Endothelial cell (in vitro differentiated cells): ENCODE measurements at regions not wholly inside any gene's neighbourhood (a gene's known extent, or its start where the extent isn't known, plus 50 kb on each side); places are given as distances from the start of the nearest gene placed in this dataset.

ENCODE experiments used
- DNase-seq: peaks from one replicate; pipeline ENCODE4 v3.0.0; 2021; ENCODE audit warnings: low spot score
- H3K27ac Mint-ChIP-seq: one replicate; pipeline ENCODE4 v1.8.0; 2021; ENCODE audit warnings: mixed read lengths, inconsistent platforms; ENCODE audit not compliant: unreplicated experiment
- H3K27me3 Mint-ChIP-seq: one replicate; pipeline ENCODE4 v1.8.0; 2021; ENCODE audit warnings: mild to moderate bottlenecking, moderate library complexity, mixed read lengths, inconsistent platforms; ENCODE audit not compliant: unreplicated experiment
- H3K36me3 Mint-ChIP-seq: one replicate; pipeline ENCODE4 v1.8.0; 2021; ENCODE audit warnings: mild to moderate bottlenecking, low read depth, mixed read lengths, inconsistent platforms; ENCODE audit not compliant: unreplicated experiment
- H3K4me1 Mint-ChIP-seq: one replicate; pipeline ENCODE4 v1.8.0; 2021; ENCODE audit warnings: mild to moderate bottlenecking, mixed read lengths, inconsistent platforms; ENCODE audit not compliant: unreplicated experiment
- H3K4me3 Mint-ChIP-seq: one replicate; pipeline ENCODE4 v1.8.0; 2021; ENCODE audit warnings: mild to moderate bottlenecking, mixed read lengths, inconsistent platforms; ENCODE audit not compliant: unreplicated experiment
- H3K9me3 Mint-ChIP-seq: one replicate; pipeline ENCODE4 v1.8.0; 2021; ENCODE audit warnings: mixed read lengths, inconsistent platforms; ENCODE audit not compliant: unreplicated experiment
- TF ChIP-seq, protein P1 (sequence below): fragments of 200-600 bp; sonication (generic); IDR thresholded peaks from one replicate; pipeline ENCODE4 v1.5.0; 2021; ENCODE audit warnings: antibody characterized with exemption; ENCODE audit not compliant: unreplicated experiment

DNA sequence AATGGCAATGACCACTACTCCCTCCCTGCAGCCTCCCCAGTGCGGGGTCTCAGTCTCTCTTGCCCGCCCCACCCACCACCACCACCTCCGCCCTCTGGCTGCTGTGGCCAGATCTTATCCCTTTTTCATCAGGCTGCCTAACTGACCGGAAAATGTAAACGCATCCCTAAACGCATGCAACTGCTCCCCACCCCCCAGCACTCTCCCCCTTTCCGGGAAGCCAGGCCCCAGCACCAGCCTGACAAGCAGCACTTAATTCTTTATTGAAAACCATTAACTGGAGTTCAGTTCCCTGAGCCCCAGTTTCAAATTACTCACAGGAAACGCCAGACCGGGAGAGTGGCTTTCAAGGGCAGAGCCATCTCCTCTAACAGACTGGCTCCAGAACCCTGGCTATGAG is 147.7 kb downstream of the DMRTA2 start:
- DNase-seq, result peak; percentile 18
- TF ChIP-seq, protein P1, sequence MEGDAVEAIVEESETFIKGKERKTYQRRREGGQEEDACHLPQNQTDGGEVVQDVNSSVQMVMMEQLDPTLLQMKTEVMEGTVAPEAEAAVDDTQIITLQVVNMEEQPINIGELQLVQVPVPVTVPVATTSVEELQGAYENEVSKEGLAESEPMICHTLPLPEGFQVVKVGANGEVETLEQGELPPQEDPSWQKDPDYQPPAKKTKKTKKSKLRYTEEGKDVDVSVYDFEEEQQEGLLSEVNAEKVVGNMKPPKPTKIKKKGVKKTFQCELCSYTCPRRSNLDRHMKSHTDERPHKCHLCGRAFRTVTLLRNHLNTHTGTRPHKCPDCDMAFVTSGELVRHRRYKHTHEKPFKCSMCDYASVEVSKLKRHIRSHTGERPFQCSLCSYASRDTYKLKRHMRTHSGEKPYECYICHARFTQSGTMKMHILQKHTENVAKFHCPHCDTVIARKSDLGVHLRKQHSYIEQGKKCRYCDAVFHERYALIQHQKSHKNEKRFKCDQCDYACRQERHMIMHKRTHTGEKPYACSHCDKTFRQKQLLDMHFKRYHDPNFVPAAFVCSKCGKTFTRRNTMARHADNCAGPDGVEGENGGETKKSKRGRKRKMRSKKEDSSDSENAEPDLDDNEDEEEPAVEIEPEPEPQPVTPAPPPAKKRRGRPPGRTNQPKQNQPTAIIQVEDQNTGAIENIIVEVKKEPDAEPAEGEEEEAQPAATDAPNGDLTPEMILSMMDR, result no peak
- peaks cover 2% of the 10 kb centered on the region for H3K27me3 Mint-ChIP-seq
- no peak overlapping the region for H3K4me3 Mint-ChIP-seq
- no peaks in the 10 kb centered on the region for H3K9me3 Mint-ChIP-seq
- H3K36me3 Mint-ChIP-seq, result no peaks in the 10 kb centered on the region
- H3K27ac Mint-ChIP-seq, result no peak overlapping the region
- peaks cover 11% of the 10 kb centered on the region for H3K4me1 Mint-ChIP-seq

DNA sequence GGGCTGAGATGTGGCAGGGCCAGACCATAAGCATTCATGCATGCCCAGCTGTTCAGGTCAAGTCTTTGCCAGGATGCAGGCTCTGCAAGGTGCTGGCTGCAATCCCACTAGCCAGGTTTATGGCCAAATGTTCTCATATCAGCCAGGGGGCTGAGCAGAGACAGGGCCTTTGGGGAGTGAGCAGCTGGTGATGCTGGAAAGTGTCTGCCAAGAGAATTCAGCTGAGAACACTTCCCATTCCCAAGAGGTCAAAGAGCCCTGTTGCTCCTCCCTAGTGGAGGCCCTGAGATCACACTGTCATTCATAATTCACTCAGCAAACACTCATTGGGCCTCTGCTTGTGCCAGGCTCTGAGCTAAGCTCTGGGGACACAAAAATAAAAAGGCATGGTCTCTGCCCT is 150.3 kb downstream of the DMRTA2 start:
- no peak overlapping the region for H3K27ac Mint-ChIP-seq
- no peak for DNase-seq
- H3K9me3 Mint-ChIP-seq, result no peaks in the 10 kb centered on the region
- no peak overlapping the region for H3K4me3 Mint-ChIP-seq
- H3K27me3 Mint-ChIP-seq, result no peaks in the 10 kb centered on the region
- no peaks in the 10 kb centered on the region for H3K36me3 Mint-ChIP-seq
- H3K4me1 Mint-ChIP-seq, result peaks cover 11% of the 10 kb centered on the region
- TF ChIP-seq, protein P1, result no peak

DNA sequence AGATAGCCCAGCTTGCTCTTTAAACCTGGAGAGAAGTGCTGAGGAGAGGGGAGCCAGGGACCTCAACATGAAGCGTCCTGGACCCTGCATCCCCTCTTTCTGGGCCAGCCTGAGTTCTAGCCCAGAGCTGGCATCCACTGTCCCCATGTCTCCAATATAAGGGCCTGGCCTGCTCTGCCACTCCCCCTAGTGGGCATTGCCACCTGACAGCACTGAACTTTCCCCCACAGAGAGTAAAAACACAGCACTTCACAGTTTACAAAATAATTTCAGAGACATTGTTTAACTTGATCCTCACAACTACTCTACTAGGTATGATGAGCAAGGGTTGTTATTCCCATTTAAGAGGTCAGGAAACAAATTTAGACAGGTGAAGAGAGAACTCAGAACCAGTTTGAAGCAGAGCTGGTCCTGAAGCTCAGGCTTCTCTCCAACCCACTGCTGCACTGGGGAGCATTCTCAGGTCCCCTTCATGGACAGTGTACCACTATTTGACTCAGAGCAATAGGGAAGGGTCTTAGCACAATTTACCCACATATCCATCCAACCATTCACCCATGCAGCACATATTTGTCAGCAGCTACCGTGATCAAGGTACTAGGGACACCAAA is 151.2 kb downstream of the DMRTA2 start:
- TF ChIP-seq, protein P1, result peak; percentile 71
- H3K27me3 Mint-ChIP-seq, result no peaks in the 10 kb centered on the region
- peaks cover 11% of the 10 kb centered on the region for H3K4me1 Mint-ChIP-seq
- no peaks in the 10 kb centered on the region for H3K36me3 Mint-ChIP-seq
- H3K4me3 Mint-ChIP-seq, result no peak overlapping the region
- DNase-seq, result peak; percentile 73
- no peaks in the 10 kb centered on the region for H3K9me3 Mint-ChIP-seq
- peak overlapping the region; percentile 31 for H3K27ac Mint-ChIP-seq

DNA sequence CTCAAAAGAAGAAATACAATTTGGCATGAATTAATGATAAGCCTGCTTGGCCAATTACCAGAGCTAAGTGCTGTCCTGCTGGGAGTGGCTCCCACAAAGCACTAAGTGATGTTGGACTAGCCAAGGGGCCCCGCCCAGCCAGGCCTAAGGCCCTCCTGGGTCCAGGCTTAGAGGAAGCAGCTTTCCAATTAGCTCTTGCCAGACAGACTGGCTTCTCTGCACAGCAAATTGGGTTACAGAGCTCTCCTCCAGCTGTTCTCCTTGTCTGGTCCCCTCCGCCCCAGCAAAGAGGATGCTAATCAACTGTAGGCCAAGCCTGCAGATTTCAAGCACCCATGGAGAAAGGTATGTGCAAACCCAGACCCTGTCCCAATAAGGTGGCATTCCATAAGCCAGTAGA is 151.9 kb downstream of the DMRTA2 start:
- no peaks in the 10 kb centered on the region for H3K36me3 Mint-ChIP-seq
- no peak for DNase-seq
- TF ChIP-seq, protein P1, result no peak
- no peak overlapping the region for H3K4me3 Mint-ChIP-seq
- H3K27me3 Mint-ChIP-seq, result no peaks in the 10 kb centered on the region
- no peak overlapping the region for H3K27ac Mint-ChIP-seq
- peaks cover 7% of the 10 kb centered on the region for H3K4me1 Mint-ChIP-seq
- no peaks in the 10 kb centered on the region for H3K9me3 Mint-ChIP-seq

DNA sequence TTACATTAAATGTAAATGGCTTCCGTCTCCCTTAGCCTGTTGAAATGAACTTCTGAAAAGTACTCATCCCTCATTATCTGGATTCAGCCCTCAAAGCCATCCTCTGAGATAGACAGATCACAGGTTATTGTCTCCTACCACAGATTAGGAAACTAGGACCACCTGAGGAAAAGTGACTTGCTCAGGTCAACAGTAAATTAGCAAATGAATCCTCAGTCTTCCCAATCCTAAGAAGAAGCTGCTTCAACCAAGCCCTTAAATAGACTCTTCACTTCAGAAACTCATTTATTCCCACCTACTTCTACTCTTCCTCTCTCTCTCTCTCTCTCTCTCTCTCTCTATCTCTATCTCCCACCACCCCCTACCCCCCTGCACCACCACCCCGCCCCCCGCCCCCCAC is 152.3 kb downstream of the DMRTA2 start:
- TF ChIP-seq, protein P1, result no peak
- DNase-seq, result no peak
- Mint-ChIP-seq H3K27ac (no peak overlapping the region), H3K36me3 (no peaks in the 10 kb centered on the region), H3K9me3 (no peaks in the 10 kb centered on the region), H3K4me3 (no peak overlapping the region), H3K4me1 (peaks cover 4% of the 10 kb centered on the region), H3K27me3 (no peaks in the 10 kb centered on the region)
